ENCODE measurements at regions not wholly inside any gene's neighbourhood (a gene's known extent, or its start where the extent isn't known, plus 50 kb on each side); places are given as distances from the start of the nearest gene placed in this dataset.
"Not testable (repeated sequence)": the region's sequence is repeated elsewhere in the genome, so short reads cannot be mapped to it uniquely, and the experiment has no call there.

DNA sequence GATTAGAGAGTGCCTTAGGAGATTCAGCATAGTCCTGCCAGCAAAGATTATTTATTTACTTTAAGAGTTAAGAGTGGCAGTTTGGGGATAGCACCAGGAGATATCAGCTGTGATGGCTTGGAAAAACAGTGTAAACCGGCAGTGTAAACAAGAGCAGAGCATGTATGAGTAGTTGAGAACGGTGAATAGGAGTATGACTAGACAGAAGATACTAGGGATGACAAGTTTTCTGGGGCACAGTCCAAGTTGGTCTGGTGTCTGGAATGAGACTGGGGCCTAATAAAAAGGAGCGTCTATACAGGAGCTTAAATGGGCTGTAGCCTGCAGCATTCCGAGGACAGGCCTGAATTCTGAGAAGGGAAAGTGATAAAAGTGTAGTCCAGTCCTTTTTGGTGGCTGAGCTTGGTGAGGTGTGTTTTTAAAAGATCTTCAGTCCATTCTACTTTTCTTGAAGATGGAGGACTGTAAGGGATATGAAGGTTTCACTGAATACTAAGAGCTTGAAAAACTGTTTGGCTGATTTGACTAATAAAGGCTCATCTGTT is 117.8 kb downstream of the TLR5 start:
- TF ChIP-seq, protein P1, sequence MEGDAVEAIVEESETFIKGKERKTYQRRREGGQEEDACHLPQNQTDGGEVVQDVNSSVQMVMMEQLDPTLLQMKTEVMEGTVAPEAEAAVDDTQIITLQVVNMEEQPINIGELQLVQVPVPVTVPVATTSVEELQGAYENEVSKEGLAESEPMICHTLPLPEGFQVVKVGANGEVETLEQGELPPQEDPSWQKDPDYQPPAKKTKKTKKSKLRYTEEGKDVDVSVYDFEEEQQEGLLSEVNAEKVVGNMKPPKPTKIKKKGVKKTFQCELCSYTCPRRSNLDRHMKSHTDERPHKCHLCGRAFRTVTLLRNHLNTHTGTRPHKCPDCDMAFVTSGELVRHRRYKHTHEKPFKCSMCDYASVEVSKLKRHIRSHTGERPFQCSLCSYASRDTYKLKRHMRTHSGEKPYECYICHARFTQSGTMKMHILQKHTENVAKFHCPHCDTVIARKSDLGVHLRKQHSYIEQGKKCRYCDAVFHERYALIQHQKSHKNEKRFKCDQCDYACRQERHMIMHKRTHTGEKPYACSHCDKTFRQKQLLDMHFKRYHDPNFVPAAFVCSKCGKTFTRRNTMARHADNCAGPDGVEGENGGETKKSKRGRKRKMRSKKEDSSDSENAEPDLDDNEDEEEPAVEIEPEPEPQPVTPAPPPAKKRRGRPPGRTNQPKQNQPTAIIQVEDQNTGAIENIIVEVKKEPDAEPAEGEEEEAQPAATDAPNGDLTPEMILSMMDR (IDR thresholded peaks at IDR 0.05; ENCODE audit: low read depth, low read length): not testable (repeated sequence)
- TF ChIP-seq POLR2A (IDR thresholded peaks at IDR 0.05; ENCODE audit: extremely low read depth, insufficient read length); MYC (IDR thresholded peaks at IDR 0.05; ENCODE audit: low read depth, low read length): not testable (repeated sequence)
- TF ChIP-seq, protein P2, sequence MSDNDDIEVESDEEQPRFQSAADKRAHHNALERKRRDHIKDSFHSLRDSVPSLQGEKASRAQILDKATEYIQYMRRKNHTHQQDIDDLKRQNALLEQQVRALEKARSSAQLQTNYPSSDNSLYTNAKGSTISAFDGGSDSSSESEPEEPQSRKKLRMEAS (IDR thresholded peaks at IDR 0.05; ENCODE audit: low read depth, low read length): not testable (repeated sequence)

Measured in NB4 (cell line).